ENCODE measurements at regions not wholly inside any gene's neighbourhood (a gene's known extent, or its start where the extent isn't known, plus 50 kb on each side); places are given as distances from the start of the nearest gene placed in this dataset. TPM values are rescaled to one million over a fixed set of nuclear protein-coding genes. Genes with fewer than 3 reads are reported as not detected.

Small RNA genes in the stretch of these regions (small RNA-seq; reads per million reads assigned to genes)
- gene MIR588 (ENCODE audit: low replicate concordance) (not detected), gene RNU6-200P (ENCODE audit: low replicate concordance) (not detected)
